Karpas-422 (cell line): ENCODE measurements at regions not wholly inside any gene's neighbourhood (a gene's known extent, or its start where the extent isn't known, plus 50 kb on each side); places are given as distances from the start of the nearest gene placed in this dataset.

ENCODE experiments used
- DNase-seq: peaks from one replicate; pipeline ENCODE4 v3.0.0-alpha.2; 2015
- H2AFZ ChIP-seq: fragments of 200-600 bp; sonication (generic); 2 replicates; pipeline ENCODE4 v1.6.1; 2014; ENCODE audit warnings: antibody characterized with exemption, low read length, mixed read lengths
- H3K27ac ChIP-seq: fragments of 200-600 bp; sonication (generic); 2 replicates; pipeline ENCODE4 v1.5.1; 2014; ENCODE audit warnings: mild to moderate bottlenecking, low read length, moderate library complexity
- H3K27me3 ChIP-seq: fragments of 200-600 bp; sonication (generic); 2 replicates; pipeline ENCODE4 v1.6.1; 2014; ENCODE audit warnings: low read length, mixed read lengths
- H3K36me3 ChIP-seq: fragments of 200-600 bp; sonication (generic); 2 replicates; pipeline ENCODE4 v1.6.1; 2014; ENCODE audit warnings: low read length, mixed read lengths; ENCODE audit not compliant: insufficient read depth
- H3K4me1 ChIP-seq: fragments of 200-600 bp; sonication (generic); 2 replicates; pipeline ENCODE4 v1.6.1; 2014; ENCODE audit warnings: mild to moderate bottlenecking, low read length, mixed read lengths
- H3K4me2 ChIP-seq: fragments of 200-600 bp; sonication (generic); 2 replicates; pipeline ENCODE4 v1.6.1; 2014; ENCODE audit warnings: low read length, low read depth, mild to moderate bottlenecking; ENCODE audit not compliant: poor library complexity, severe bottlenecking
- H3K4me3 ChIP-seq: fragments of 200-600 bp; sonication (generic); 2 replicates; pipeline ENCODE4 v1.5.1; 2014; ENCODE audit warnings: mild to moderate bottlenecking, antibody characterized with exemption, low read length, mixed read lengths
- H3K79me2 ChIP-seq: fragments of 200-600 bp; sonication (generic); 2 replicates; pipeline ENCODE4 v1.6.1; 2014; ENCODE audit warnings: mild to moderate bottlenecking, low read length, mixed read lengths
- H3K9ac ChIP-seq: fragments of 200-600 bp; sonication (generic); 2 replicates; pipeline ENCODE4 v1.6.0; 2014; ENCODE audit warnings: low read length
- H3K9me2 ChIP-seq: fragments of 200-600 bp; sonication (generic), shearing (Covaris generic); replicated peaks from 2 replicates; pipeline ENCODE4 v1.6.0; 2014; ENCODE audit warnings: mild to moderate bottlenecking, low read length, moderate library complexity; ENCODE audit not compliant: insufficient read depth
- H3K9me3 ChIP-seq: fragments of 300-700, 200-600 bp; sonication (generic); 2 replicates; pipeline ENCODE4 v1.6.1; 2014; ENCODE audit warnings: low read length, mixed read lengths
- H4K20me1 ChIP-seq: fragments of 200-600 bp; sonication (generic); 2 replicates; pipeline ENCODE4 v1.6.1; 2014; ENCODE audit warnings: mild to moderate bottlenecking, antibody characterized with exemption, low read length, low read depth; ENCODE audit not compliant: insufficient read depth

- Histone ChIP-seq H3K27me3 (0 out of 2 replicates have a peak, but pooled peaks cover 2% of the 10 kb centered on the region), H3K4me1 (peaks cover 10% of the 10 kb centered on the region)
Measured at GRCh38 chr1:14294006-14294405, 304.5 kb upstream of the KAZN start.

GRCh38 chr1:14294860-14295536 lies 303.5 kb upstream of the KAZN start:
- H3K36me3 ChIP-seq: no peaks in the 10 kb centered on the region
- DNase-seq: no peak
- H3K4me2 ChIP-seq: no peak overlapping the region
- no peaks in the 10 kb centered on the region for H4K20me1 ChIP-seq
- 0 out of 2 replicates have a peak, but pooled peaks cover 2% of the 10 kb centered on the region for H3K27me3 ChIP-seq
- no peaks in the 10 kb centered on the region for H3K9me2 ChIP-seq
- H3K9ac ChIP-seq: no peak overlapping the region
- H2AFZ ChIP-seq: no peak overlapping the region
- no peak overlapping the region for H3K27ac ChIP-seq
- no peaks in the 10 kb centered on the region for H3K79me2 ChIP-seq
- H3K4me3 ChIP-seq: no peak overlapping the region
- H3K4me1 ChIP-seq: peaks cover 10% of the 10 kb centered on the region
- no peaks in the 10 kb centered on the region for H3K9me3 ChIP-seq

More at GRCh38 chr1:14294006-14294405, 304.5 kb upstream of the KAZN start:
- Histone ChIP-seq H3K4me3 (0 out of 2 replicates have a peak overlapping the region, but pooled peaks have one; percentile 6), H3K27ac (no peak overlapping the region), H2AFZ (no peak overlapping the region), H3K9me3 (no peaks in the 10 kb centered on the region), H3K36me3 (no peaks in the 10 kb centered on the region), H3K9me2 (no peaks in the 10 kb centered on the region), H3K9ac (no peak overlapping the region), H3K79me2 (no peaks in the 10 kb centered on the region), H4K20me1 (no peaks in the 10 kb centered on the region), H3K4me2 (peak overlapping the region; percentile 49)
- DNase-seq: peak; percentile 71

- no peak overlapping the region for H3K4me2 ChIP-seq
- H3K9me3 ChIP-seq: no peaks in the 10 kb centered on the region
- H3K4me1 ChIP-seq: peaks cover 10% of the 10 kb centered on the region
Measured at GRCh38 chr1:14296795-14297194, 301.7 kb upstream of the KAZN start.

GRCh38 chr1:14297356-14297755 lies 301.1 kb upstream of the KAZN start:
- DNase-seq: no peak
- Histone ChIP-seq H2AFZ (no peak overlapping the region), H3K4me1 (peaks cover 10% of the 10 kb centered on the region), H3K9me2 (no peaks in the 10 kb centered on the region), H3K4me2 (no peak overlapping the region), H3K9me3 (no peaks in the 10 kb centered on the region), H3K27me3 (0 out of 2 replicates have a peak, but pooled peaks cover 2% of the 10 kb centered on the region), H3K27ac (no peak overlapping the region), H3K79me2 (no peaks in the 10 kb centered on the region), H3K4me3 (no peak overlapping the region), H3K36me3 (no peaks in the 10 kb centered on the region), H3K9ac (no peak overlapping the region), H4K20me1 (no peaks in the 10 kb centered on the region)

More at GRCh38 chr1:14296795-14297194, 301.7 kb upstream of the KAZN start:
- H3K36me3 ChIP-seq: no peaks in the 10 kb centered on the region
- no peak overlapping the region for H3K9ac ChIP-seq
- H3K27ac ChIP-seq: no peak overlapping the region
- H2AFZ ChIP-seq: no peak overlapping the region
- H3K27me3 ChIP-seq: 0 out of 2 replicates have a peak, but pooled peaks cover 2% of the 10 kb centered on the region
- H3K9me2 ChIP-seq: no peaks in the 10 kb centered on the region
- DNase-seq: no peak
- H4K20me1 ChIP-seq: no peaks in the 10 kb centered on the region
- H3K79me2 ChIP-seq: no peaks in the 10 kb centered on the region
- H3K4me3 ChIP-seq: no peak overlapping the region

DNA sequence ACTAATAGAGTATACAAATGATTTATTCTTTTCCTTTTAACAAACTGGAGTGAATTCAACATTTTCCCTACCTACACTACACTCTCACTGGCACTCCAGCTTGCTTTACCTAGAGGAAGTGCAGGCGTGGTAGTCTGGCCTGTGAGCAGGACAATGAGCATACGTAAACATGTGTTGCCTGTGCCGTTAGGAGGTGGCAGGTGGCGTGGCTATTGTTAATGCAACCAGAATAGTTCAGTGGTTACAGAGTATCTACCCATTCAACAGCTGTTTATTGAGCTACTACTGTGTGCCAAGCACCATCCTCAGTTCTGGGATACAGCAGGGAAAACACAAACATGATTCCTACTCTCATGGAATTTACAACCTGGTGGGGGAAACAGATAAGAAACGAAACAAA lies 299.7 kb upstream of the KAZN start:
- Histone ChIP-seq H3K27ac (no peak overlapping the region), H2AFZ (no peak overlapping the region), H3K9ac (no peak overlapping the region), H3K4me1 (peaks cover 6% of the 10 kb centered on the region), H4K20me1 (no peaks in the 10 kb centered on the region), H3K4me2 (no peak overlapping the region), H3K36me3 (no peaks in the 10 kb centered on the region), H3K9me3 (no peaks in the 10 kb centered on the region), H3K79me2 (no peaks in the 10 kb centered on the region), H3K4me3 (no peak overlapping the region), H3K27me3 (no peaks in the 10 kb centered on the region), H3K9me2 (no peaks in the 10 kb centered on the region)
- no peak for DNase-seq

- no peaks in the 10 kb centered on the region for H3K4me1 ChIP-seq
- no peak overlapping the region for H3K9ac ChIP-seq
- no peak overlapping the region for H3K4me2 ChIP-seq
- no peak overlapping the region for H3K4me3 ChIP-seq
- H3K27me3 ChIP-seq: no peaks in the 10 kb centered on the region
- no peak for DNase-seq
- no peaks in the 10 kb centered on the region for H4K20me1 ChIP-seq
- H3K36me3 ChIP-seq: no peaks in the 10 kb centered on the region
- H3K9me2 ChIP-seq: no peaks in the 10 kb centered on the region
- H3K27ac ChIP-seq: no peak overlapping the region
- no peak overlapping the region for H2AFZ ChIP-seq
- H3K9me3 ChIP-seq: no peaks in the 10 kb centered on the region
- H3K79me2 ChIP-seq: no peaks in the 10 kb centered on the region
Measured at GRCh38 chr1:14300991-14301703, 297.3 kb upstream of the KAZN start.

DNA sequence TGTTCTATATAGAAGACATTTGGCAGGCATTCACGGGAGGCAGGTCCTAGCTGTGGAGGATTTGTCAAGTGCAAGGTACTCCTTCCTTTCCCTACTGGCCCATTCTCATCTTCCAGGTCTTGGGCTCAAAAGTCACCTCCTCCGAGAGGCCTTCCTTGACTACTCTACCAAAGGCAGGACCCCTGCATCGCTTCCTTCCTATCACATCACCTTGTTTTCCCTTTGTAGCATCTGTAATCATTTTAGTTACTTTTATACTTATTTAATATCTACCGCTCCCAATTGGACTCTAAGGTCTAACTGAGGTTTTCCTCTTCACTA lies 296.8 kb upstream of the KAZN start:
- H3K4me2 ChIP-seq: no peak overlapping the region
- H3K27me3 ChIP-seq: no peaks in the 10 kb centered on the region

DNA sequence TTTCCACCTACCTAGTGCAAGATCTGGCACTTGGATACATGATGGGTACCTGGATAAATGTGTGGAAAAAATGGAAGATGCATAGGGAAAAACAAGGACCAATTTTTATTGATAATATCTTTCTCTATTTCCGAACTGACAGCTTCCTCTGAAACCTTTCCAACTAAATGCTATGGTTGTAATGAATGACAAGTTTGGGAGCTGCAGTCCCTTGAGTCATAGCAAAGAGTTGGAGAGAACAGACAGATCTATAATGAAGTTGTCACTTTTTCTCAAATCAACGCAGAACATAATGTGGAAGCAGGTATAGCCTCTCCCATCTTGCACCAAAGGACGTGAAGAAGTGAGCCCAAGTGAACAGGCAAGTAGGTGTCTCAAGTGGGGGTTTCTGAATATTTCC lies 296.5 kb upstream of the KAZN start:
- Histone ChIP-seq H3K9ac (no peak overlapping the region), H3K9me2 (no peaks in the 10 kb centered on the region), H3K4me1 (no peaks in the 10 kb centered on the region), H4K20me1 (no peaks in the 10 kb centered on the region), H3K79me2 (no peaks in the 10 kb centered on the region), H3K27ac (no peak overlapping the region), H3K27me3 (no peaks in the 10 kb centered on the region), H3K4me2 (no peak overlapping the region), H2AFZ (no peak overlapping the region), H3K4me3 (no peak overlapping the region), H3K36me3 (no peaks in the 10 kb centered on the region), H3K9me3 (no peaks in the 10 kb centered on the region)
- no peak for DNase-seq

More for the DNA sequence above, 296.8 kb upstream of the KAZN start:
- Histone ChIP-seq H3K9me3 (no peaks in the 10 kb centered on the region), H3K4me3 (no peak overlapping the region), H4K20me1 (no peaks in the 10 kb centered on the region), H3K9ac (no peak overlapping the region), H3K9me2 (no peaks in the 10 kb centered on the region), H3K79me2 (no peaks in the 10 kb centered on the region), H3K4me1 (no peaks in the 10 kb centered on the region), H3K36me3 (no peaks in the 10 kb centered on the region), H3K27ac (no peak overlapping the region), H2AFZ (no peak overlapping the region)
- no peak for DNase-seq
